ENCODE measurements at regions not wholly inside any gene's neighbourhood (a gene's known extent, or its start where the extent isn't known, plus 50 kb on each side); places are given as distances from the start of the nearest gene placed in this dataset.

DNA sequence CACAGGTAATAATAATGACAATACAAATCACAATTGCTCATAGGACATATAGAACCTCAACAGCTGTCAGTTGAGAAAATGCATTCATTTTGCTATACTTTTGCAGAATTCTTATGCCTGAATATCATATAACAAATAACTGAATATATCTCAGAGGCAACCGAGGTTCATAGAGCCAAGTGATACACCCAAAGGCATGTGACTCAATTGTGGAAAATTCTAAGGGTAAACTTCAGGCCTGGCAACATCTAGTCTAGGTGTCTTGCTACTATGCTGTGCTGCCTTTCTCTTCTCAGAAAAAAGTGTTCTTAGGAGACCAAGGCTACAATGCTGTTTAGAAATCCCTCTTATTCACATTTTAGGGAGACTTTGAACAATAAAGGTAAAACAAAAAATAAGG, 270.7 kb downstream of the BAMBI start:
- no peak for TF ChIP-seq REST (IDR thresholded peaks at IDR 0.05; ENCODE audit: low read depth, low read length)
- no peak for TF ChIP-seq CHD4 (IDR thresholded peaks at IDR 0.05)
- TF ChIP-seq ATF7 (IDR thresholded peaks at IDR 0.05; ENCODE audit: low read depth) = no peak
- no peak for TF ChIP-seq POLR2A (IDR thresholded peaks at IDR 0.05; ENCODE audit: low read depth, low read length)
- TF ChIP-seq, protein P1, sequence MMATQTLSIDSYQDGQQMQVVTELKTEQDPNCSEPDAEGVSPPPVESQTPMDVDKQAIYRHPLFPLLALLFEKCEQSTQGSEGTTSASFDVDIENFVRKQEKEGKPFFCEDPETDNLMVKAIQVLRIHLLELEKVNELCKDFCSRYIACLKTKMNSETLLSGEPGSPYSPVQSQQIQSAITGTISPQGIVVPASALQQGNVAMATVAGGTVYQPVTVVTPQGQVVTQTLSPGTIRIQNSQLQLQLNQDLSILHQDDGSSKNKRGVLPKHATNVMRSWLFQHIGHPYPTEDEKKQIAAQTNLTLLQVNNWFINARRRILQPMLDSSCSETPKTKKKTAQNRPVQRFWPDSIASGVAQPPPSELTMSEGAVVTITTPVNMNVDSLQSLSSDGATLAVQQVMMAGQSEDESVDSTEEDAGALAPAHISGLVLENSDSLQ (IDR thresholded peaks at IDR 0.05) = no peak
- TF ChIP-seq, protein P2, sequence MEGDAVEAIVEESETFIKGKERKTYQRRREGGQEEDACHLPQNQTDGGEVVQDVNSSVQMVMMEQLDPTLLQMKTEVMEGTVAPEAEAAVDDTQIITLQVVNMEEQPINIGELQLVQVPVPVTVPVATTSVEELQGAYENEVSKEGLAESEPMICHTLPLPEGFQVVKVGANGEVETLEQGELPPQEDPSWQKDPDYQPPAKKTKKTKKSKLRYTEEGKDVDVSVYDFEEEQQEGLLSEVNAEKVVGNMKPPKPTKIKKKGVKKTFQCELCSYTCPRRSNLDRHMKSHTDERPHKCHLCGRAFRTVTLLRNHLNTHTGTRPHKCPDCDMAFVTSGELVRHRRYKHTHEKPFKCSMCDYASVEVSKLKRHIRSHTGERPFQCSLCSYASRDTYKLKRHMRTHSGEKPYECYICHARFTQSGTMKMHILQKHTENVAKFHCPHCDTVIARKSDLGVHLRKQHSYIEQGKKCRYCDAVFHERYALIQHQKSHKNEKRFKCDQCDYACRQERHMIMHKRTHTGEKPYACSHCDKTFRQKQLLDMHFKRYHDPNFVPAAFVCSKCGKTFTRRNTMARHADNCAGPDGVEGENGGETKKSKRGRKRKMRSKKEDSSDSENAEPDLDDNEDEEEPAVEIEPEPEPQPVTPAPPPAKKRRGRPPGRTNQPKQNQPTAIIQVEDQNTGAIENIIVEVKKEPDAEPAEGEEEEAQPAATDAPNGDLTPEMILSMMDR (IDR thresholded peaks at IDR 0.05 in 2 of 3, conservative IDR thresholded peaks at IDR 0.05 in 1 of 3; ENCODE audit: control insufficient read depth in 2 of 3, extremely low read depth in 1 of 3, insufficient read depth in 1 of 3, low read depth in 3 of 3, low read length in 3 of 3) = no peak

Measured in GM12878 (cell line).